ENCODE measurements at regions not wholly inside any gene's neighbourhood (a gene's known extent, or its start where the extent isn't known, plus 50 kb on each side); places are given as distances from the start of the nearest gene placed in this dataset.

GRCh38 chr17:71963351-71963750 lies 157.5 kb upstream of the SOX9 start:
- Histone ChIP-seq H3K9ac (ENCODE audit: low read length in 3 of 3) (no peak overlapping the region), H3K36me3 (ENCODE audit: control insufficient read depth in 2 of 3, insufficient read depth in 3 of 3, low read length in 3 of 3) (no peaks in the 10 kb centered on the region), H3K27ac (ENCODE audit: low read depth in 2 of 2, low read length in 2 of 2) (no peak overlapping the region), H3K4me3 (ENCODE audit: low read length in 3 of 3) (no peak overlapping the region), H3K9me3 (ENCODE audit: control insufficient read depth in 2 of 3, insufficient read depth in 1 of 3, low read length in 3 of 3) (no peaks in the 10 kb centered on the region), H3K4me1 (ENCODE audit: control insufficient read depth in 2 of 3, insufficient read depth in 2 of 3, low read depth in 1 of 3, low read length in 3 of 3) (no peaks in the 10 kb centered on the region), H3K27me3 (ENCODE audit: control insufficient read depth, insufficient read depth, low read length) (no peaks in the 10 kb centered on the region)
- TF ChIP-seq, protein P1, sequence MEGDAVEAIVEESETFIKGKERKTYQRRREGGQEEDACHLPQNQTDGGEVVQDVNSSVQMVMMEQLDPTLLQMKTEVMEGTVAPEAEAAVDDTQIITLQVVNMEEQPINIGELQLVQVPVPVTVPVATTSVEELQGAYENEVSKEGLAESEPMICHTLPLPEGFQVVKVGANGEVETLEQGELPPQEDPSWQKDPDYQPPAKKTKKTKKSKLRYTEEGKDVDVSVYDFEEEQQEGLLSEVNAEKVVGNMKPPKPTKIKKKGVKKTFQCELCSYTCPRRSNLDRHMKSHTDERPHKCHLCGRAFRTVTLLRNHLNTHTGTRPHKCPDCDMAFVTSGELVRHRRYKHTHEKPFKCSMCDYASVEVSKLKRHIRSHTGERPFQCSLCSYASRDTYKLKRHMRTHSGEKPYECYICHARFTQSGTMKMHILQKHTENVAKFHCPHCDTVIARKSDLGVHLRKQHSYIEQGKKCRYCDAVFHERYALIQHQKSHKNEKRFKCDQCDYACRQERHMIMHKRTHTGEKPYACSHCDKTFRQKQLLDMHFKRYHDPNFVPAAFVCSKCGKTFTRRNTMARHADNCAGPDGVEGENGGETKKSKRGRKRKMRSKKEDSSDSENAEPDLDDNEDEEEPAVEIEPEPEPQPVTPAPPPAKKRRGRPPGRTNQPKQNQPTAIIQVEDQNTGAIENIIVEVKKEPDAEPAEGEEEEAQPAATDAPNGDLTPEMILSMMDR (IDR thresholded peaks at IDR 0.05; ENCODE audit: borderline replicate concordance, extremely low read depth, insufficient read depth) = no peak
- FAIRE-seq (no peak), DNase-seq (no peak)
- intact Hi-C loops (cut with DNase I) = no loop called here

GRCh38 chr17:71963791-71964190 lies 157.0 kb upstream of the SOX9 start:
- intact Hi-C loops (cut with DNase I) = no loop called here
- Histone ChIP-seq H3K4me3 (ENCODE audit: low read length in 3 of 3) (no peak overlapping the region), H3K9me3 (ENCODE audit: control insufficient read depth in 2 of 3, insufficient read depth in 1 of 3, low read length in 3 of 3) (no peaks in the 10 kb centered on the region), H3K27ac (ENCODE audit: low read depth in 2 of 2, low read length in 2 of 2) (no peak overlapping the region), H3K36me3 (ENCODE audit: control insufficient read depth in 2 of 3, insufficient read depth in 3 of 3, low read length in 3 of 3) (no peaks in the 10 kb centered on the region), H3K9ac (ENCODE audit: low read length in 3 of 3) (no peak overlapping the region), H3K27me3 (ENCODE audit: control insufficient read depth, insufficient read depth, low read length) (no peaks in the 10 kb centered on the region), H3K4me1 (ENCODE audit: control insufficient read depth in 2 of 3, insufficient read depth in 2 of 3, low read depth in 1 of 3, low read length in 3 of 3) (no peaks in the 10 kb centered on the region)
- DNase-seq = no peak
- FAIRE-seq = no peak
- TF ChIP-seq, protein P1 (IDR thresholded peaks at IDR 0.05; ENCODE audit: borderline replicate concordance, extremely low read depth, insufficient read depth) = no peak

- Histone ChIP-seq H3K27ac (ENCODE audit: low read depth in 2 of 2, low read length in 2 of 2) (no peak overlapping the region), H3K36me3 (ENCODE audit: control insufficient read depth in 2 of 3, insufficient read depth in 3 of 3, low read length in 3 of 3) (no peaks in the 10 kb centered on the region), H3K4me3 (ENCODE audit: low read length in 3 of 3) (no peak overlapping the region), H3K9ac (ENCODE audit: low read length in 3 of 3) (no peak overlapping the region), H3K27me3 (ENCODE audit: control insufficient read depth, insufficient read depth, low read length) (no peaks in the 10 kb centered on the region), H3K9me3 (ENCODE audit: control insufficient read depth in 2 of 3, insufficient read depth in 1 of 3, low read length in 3 of 3) (no peaks in the 10 kb centered on the region), H3K4me1 (ENCODE audit: control insufficient read depth in 2 of 3, insufficient read depth in 2 of 3, low read depth in 1 of 3, low read length in 3 of 3) (no peaks in the 10 kb centered on the region)
- FAIRE-seq (no peak), DNase-seq (no peak)
- TF ChIP-seq, protein P1 (IDR thresholded peaks at IDR 0.05; ENCODE audit: borderline replicate concordance, extremely low read depth, insufficient read depth) = no peak
- intact Hi-C loops (cut with DNase I) = no loop called here
Measured at GRCh38 chr17:71964559-71964958, 156.3 kb upstream of the SOX9 start.

DNA sequence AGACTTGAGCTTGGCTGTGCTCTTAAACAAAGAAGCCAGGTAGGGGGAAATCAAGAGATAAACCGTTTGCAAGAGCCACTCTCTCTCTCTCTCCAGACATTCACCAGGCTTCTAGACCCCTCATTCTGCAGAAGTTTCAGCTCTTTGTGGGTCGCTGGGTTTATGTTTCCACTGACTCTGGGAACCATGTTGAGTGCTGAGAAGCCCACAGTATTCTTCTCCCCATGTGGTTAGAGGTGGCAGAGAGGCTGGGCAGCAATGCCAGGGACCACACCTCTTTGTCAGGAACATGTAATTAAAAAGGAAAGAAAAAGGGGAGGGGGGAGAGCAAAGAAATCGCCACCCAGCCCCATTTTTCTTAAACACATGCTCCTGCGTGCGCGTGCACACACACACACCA lies 154.8 kb upstream of the SOX9 start:
- intact Hi-C loops (cut with DNase I) = no loop called here
- FAIRE-seq (no peak), DNase-seq (no peak)
- no peaks in the 10 kb centered on the region for H3K27me3 ChIP-seq (ENCODE audit: control insufficient read depth, insufficient read depth, low read length)
- no peaks in the 10 kb centered on the region for H3K4me1 ChIP-seq (ENCODE audit: control insufficient read depth in 2 of 3, insufficient read depth in 2 of 3, low read depth in 1 of 3, low read length in 3 of 3)
- no peaks in the 10 kb centered on the region for H3K9me3 ChIP-seq (ENCODE audit: control insufficient read depth in 2 of 3, insufficient read depth in 1 of 3, low read length in 3 of 3)
- no peak overlapping the region for H3K27ac ChIP-seq (ENCODE audit: low read depth in 2 of 2, low read length in 2 of 2)
- H3K9ac ChIP-seq (ENCODE audit: low read length in 3 of 3) = no peak overlapping the region
- H3K4me3 ChIP-seq (ENCODE audit: low read length in 3 of 3) = no peak overlapping the region
- no peaks in the 10 kb centered on the region for H3K36me3 ChIP-seq (ENCODE audit: control insufficient read depth in 2 of 3, insufficient read depth in 3 of 3, low read length in 3 of 3)
- TF ChIP-seq, protein P1 (IDR thresholded peaks at IDR 0.05; ENCODE audit: borderline replicate concordance, extremely low read depth, insufficient read depth) = no peak

Measured in kidney (tissue), 13 donors.